Aorta (tissue), 5 donors: ENCODE measurements at regions not wholly inside any gene's neighbourhood (a gene's known extent, or its start where the extent isn't known, plus 50 kb on each side); places are given as distances from the start of the nearest gene placed in this dataset.

Source experiments
- ATAC-seq: fragments of 200-7000 bp; cut with Tn5 transposase; one replicate; pipeline ENCODE4 v1.9.1; 2022; ENCODE audit warnings: moderate library complexity; ENCODE audit not compliant: low FRiP score
- DNase-seq, 2 donors: peaks; one replicate each; pipeline ENCODE4 v3.0.0-alpha.2; 2020
- H3K27ac ChIP-seq, 2 donors: one replicate each; pipeline ENCODE4 v1.5.1; 2013; ENCODE audit warnings: low read length in 2 of 2, mild to moderate bottlenecking in 2 of 2, moderate library complexity in 2 of 2, control low read depth in 1 of 2, inconsistent platforms in 1 of 2, low read depth in 1 of 2
- H3K27me3 ChIP-seq, 2 donors: one replicate each; pipeline ENCODE4 v1.6.1; 2013; ENCODE audit warnings: control low read depth in 1 of 2, low read length in 1 of 2, mild to moderate bottlenecking in 1 of 2, moderate library complexity in 1 of 2; ENCODE audit not compliant: insufficient read depth in 2 of 2, control insufficient read depth in 1 of 2
- H3K36me3 ChIP-seq, 2 donors: one replicate each; pipeline ENCODE4 v1.6.1; 2013; ENCODE audit warnings: control low read depth in 1 of 2, low read length in 1 of 2, mild to moderate bottlenecking in 1 of 2; ENCODE audit not compliant: insufficient read depth in 2 of 2, control insufficient read depth in 1 of 2
- H3K4me1 ChIP-seq, 2 donors: one replicate each; pipeline ENCODE4 v1.6.1; 2013; ENCODE audit warnings: low read length in 2 of 2, control low read depth in 1 of 2, mild to moderate bottlenecking in 1 of 2, moderate library complexity in 1 of 2; ENCODE audit not compliant: insufficient read depth in 2 of 2, control insufficient read depth in 1 of 2
- H3K4me3 ChIP-seq, 2 donors: one replicate each; pipeline ENCODE4 v1.5.1; 2013; ENCODE audit warnings: low read length in 2 of 2, control low read depth in 1 of 2, mild to moderate bottlenecking in 1 of 2
- H3K9me3 ChIP-seq: one replicate; pipeline ENCODE4 v1.6.1; 2013; ENCODE audit warnings: mild to moderate bottlenecking, low read length; ENCODE audit not compliant: control insufficient read depth
- WGBS, 2 donors: extraction: QIAGEN DNeasy Blood & Tissue Kit; methylation state at CpG; one replicate each; pipeline ENCODE4 v1.1.7; 2013; 5-methylcytosine and 5-hydroxymethylcytosine counted together
- intact Hi-C, 2 donors: fragments of 100-400 bp; cut with DNase I; formaldehyde crosslinking; loops; one replicate each; pipeline versions ENCODE4 v1.14.2 to v1.15.0; 2022
- donor health status: healthy with polysubstance abuse.
- donor health status: Bipolar disorder and iron deficiency.
- donor health status: DM: no; HTN: no; CAD: no.
- donor health status: DM: no; HTN: no; CAD: no.
- donor health status: DM: yes; HTN: yes; CAD: no.

GRCh38 chr3:21271606-21272016, 479.4 kb downstream of the ZNF385D start:
- DNase-seq (peak in 1 of 2 donors; percentile 61), ATAC-seq (no peak)
- intact Hi-C loops, result no loop called here

DNA sequence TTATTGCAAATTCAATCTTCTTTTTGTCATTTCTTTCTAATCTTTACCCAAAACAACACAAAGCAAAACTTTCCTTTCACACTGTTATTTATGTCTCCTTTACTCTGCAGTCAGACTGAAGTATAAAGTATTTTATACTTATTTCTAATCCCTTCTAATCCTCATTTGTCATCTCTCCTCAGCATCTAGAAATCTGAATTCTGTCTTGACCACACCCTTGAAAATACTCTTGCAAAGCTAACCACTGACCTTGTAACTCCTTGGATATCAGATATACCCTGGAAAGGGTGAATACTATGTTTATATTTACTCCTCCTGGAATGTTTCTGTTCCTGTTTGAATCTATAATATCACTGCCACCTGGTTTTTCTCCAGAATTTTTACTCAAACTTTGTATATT, 481.1 kb downstream of the ZNF385D start:
- no peaks in the 10 kb centered on the region for H3K36me3 ChIP-seq
- H3K9me3 ChIP-seq, result no peaks in the 10 kb centered on the region
- no peak for ATAC-seq
- no peaks in the 10 kb centered on the region for H3K27me3 ChIP-seq
- H3K4me1 ChIP-seq, result no peaks in the 10 kb centered on the region
- intact Hi-C loops, result no loop called here
- no peak overlapping the region for H3K27ac ChIP-seq
- no peak for DNase-seq
- H3K4me3 ChIP-seq, result no peak overlapping the region

More at GRCh38 chr3:21271606-21272016, 479.4 kb downstream of the ZNF385D start:
- H3K4me1 ChIP-seq, result no peaks in the 10 kb centered on the region
- WGBS, 2 donors, result 97 to 98% methylated on average over 19 of the region's 19 CpGs
- no peak overlapping the region for H3K4me3 ChIP-seq
- no peaks in the 10 kb centered on the region for H3K36me3 ChIP-seq
- no peaks in the 10 kb centered on the region for H3K27me3 ChIP-seq
- H3K27ac ChIP-seq, result no peak overlapping the region
- no peaks in the 10 kb centered on the region for H3K9me3 ChIP-seq

DNA sequence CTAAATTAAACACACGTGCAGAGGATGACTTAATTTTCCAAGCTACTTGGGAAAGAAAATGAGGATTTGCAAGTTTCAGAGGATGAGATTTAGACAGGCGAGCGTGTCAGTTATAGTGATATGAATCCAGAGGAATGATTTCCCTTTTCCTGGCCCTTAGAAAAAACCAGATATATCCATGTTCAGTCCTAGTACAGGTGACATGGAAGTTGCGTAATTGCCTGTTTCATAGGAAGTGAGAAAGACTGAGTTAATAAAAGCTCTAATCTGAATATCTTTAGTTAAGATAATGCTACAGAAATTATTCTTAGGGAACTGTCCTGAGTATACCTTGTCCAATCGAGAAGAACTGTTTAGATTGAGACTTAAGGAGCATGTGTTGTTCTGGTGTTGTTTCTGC, 490.5 kb downstream of the ZNF385D start:
- no peak overlapping the region for H3K4me3 ChIP-seq
- no peaks in the 10 kb centered on the region for H3K9me3 ChIP-seq
- H3K36me3 ChIP-seq, result no peaks in the 10 kb centered on the region
- H3K4me1 ChIP-seq, result no peaks in the 10 kb centered on the region
- 78 to 81% methylated on average over 5 of the region's 5 CpGs for WGBS, 2 donors
- no peaks in the 10 kb centered on the region for H3K27me3 ChIP-seq
- no peak for ATAC-seq
- no peak overlapping the region for H3K27ac ChIP-seq
- intact Hi-C loops, result no loop called here
- no peak for DNase-seq

GRCh38 chr3:21259896-21260295, 491.1 kb downstream of the ZNF385D start:
- 32 to 35% methylated on average over 3 of the region's 3 CpGs for WGBS, 2 donors
- Histone ChIP-seq H3K4me1 (no peaks in the 10 kb centered on the region), H3K27me3 (no peaks in the 10 kb centered on the region), H3K27ac (no peak overlapping the region), H3K4me3 (no peak overlapping the region), H3K36me3 (no peaks in the 10 kb centered on the region), H3K9me3 (no peaks in the 10 kb centered on the region)
- ATAC-seq (no peak), DNase-seq (no peak)
- intact Hi-C loops, result no loop called here

GRCh38 chr3:21256932-21257331, 494.1 kb downstream of the ZNF385D start:
- 4 to 18% methylated on average over 1 of the region's 1 CpG for WGBS, 2 donors
- no peaks in the 10 kb centered on the region for H3K4me1 ChIP-seq
- intact Hi-C loops, result no loop called here
- DNase-seq, result no peak
- H3K9me3 ChIP-seq, result no peaks in the 10 kb centered on the region
- H3K27me3 ChIP-seq, result no peaks in the 10 kb centered on the region
- ATAC-seq, result no peak
- H3K36me3 ChIP-seq, result no peaks in the 10 kb centered on the region
- no peak overlapping the region for H3K4me3 ChIP-seq
- H3K27ac ChIP-seq, result no peak overlapping the region

DNA sequence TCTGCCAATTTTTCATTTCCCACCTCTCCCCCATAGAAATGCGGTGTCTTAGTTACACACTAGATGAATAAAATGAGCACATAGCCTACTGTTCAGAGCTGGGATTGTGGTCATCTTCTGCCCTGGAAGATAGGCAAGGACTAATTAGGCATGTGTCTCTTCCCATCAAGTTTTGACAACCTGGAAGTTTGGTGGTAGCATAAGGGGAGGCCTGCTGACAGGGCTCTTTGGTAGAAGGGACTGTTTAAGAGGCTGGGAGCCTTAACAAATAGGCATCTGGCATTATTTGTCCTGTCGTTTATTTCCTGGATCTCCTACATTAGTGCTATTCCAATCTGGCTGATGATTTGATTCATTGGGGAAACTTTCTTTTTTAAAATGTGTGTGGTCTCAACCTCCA, 512.3 kb downstream of the ZNF385D start:
- ATAC-seq, result no peak
- 89 to 92% methylated on average over 2 of the region's 2 CpGs for WGBS, 2 donors
- Histone ChIP-seq H3K27me3 (no peaks in the 10 kb centered on the region), H3K36me3 (no peaks in the 10 kb centered on the region), H3K4me1 (no peaks in the 10 kb centered on the region), H3K4me3 (no peak overlapping the region), H3K9me3 (no peaks in the 10 kb centered on the region), H3K27ac (no peak overlapping the region)
- DNase-seq, result no peak
- intact Hi-C loops, result no loop called here

DNA sequence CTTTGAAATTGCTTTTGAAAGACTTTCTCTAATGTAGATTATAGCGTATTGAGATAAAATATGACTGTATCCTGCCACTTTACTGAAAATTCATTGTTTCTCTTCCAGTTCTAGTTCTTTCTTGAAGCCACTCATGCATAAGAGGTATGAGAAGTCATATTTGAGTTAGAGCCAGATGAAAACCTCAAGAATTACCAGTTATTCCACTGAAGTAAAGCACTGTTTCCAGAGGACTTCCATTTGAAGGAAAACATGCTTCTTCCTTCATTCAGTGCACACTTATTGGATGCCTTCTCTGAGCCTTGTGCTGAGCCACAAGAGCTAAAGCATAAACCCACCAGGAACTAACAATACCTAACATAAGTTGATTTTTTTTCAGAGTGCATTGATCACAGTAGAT, 513.4 kb downstream of the ZNF385D start:
- no peaks in the 10 kb centered on the region for H3K36me3 ChIP-seq
- WGBS, 2 donors, result 95 to 100% methylated on average over 1 of the region's 1 CpG
- H3K9me3 ChIP-seq, result no peaks in the 10 kb centered on the region
- no peak overlapping the region for H3K27ac ChIP-seq
- DNase-seq, result no peak
- ATAC-seq, result no peak
- H3K4me3 ChIP-seq, result no peak overlapping the region
- intact Hi-C loops, result no loop called here
- no peaks in the 10 kb centered on the region for H3K4me1 ChIP-seq
- H3K27me3 ChIP-seq, result no peaks in the 10 kb centered on the region

GRCh38 chr3:21235491-21235890, 515.5 kb downstream of the ZNF385D start:
- no peaks in the 10 kb centered on the region for H3K9me3 ChIP-seq
- H3K27ac ChIP-seq, result no peak overlapping the region
- intact Hi-C loops, result no loop called here
- no peaks in the 10 kb centered on the region for H3K4me1 ChIP-seq
- H3K4me3 ChIP-seq, result no peak overlapping the region
- no peaks in the 10 kb centered on the region for H3K36me3 ChIP-seq
- DNase-seq, result no peak
- ATAC-seq, result no peak
- H3K27me3 ChIP-seq, result no peaks in the 10 kb centered on the region
- 71 to 98% methylated on average over 4 of the region's 4 CpGs for WGBS, 2 donors

DNA sequence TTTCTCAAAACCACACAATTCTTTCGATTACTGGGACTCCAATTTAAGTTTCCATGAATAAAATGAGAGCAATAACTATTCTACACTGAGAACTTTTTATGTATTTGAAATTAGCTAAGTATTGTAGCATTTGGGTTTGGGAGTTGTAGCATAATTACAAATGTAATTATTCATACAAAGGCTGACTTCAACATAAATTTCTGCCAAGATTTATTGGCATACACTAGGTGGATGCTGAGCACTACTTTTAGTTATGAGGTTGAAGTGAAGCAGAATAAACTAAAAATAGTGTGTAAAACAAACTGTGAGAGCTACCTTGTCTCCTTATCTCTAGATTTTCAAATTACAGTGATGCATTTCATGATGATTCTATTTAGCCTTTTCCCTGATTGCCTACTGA, 516.1 kb downstream of the ZNF385D start:
- Histone ChIP-seq H3K4me3 (no peak overlapping the region), H3K4me1 (no peaks in the 10 kb centered on the region), H3K9me3 (no peaks in the 10 kb centered on the region), H3K27ac (no peak overlapping the region), H3K27me3 (no peaks in the 10 kb centered on the region), H3K36me3 (no peaks in the 10 kb centered on the region)
- ATAC-seq, result no peak
- WGBS, 2 donors, result 94 to 95% methylated on average over 1 of the region's 1 CpG
- intact Hi-C loops, result no loop called here
- DNase-seq, result no peak
